Epidermal melanocyte (primary cell): ENCODE measurements at regions not wholly inside any gene's neighbourhood (a gene's known extent, or its start where the extent isn't known, plus 50 kb on each side); places are given as distances from the start of the nearest gene placed in this dataset.

Source experiments
- DNase-seq: peaks from one replicate; pipeline ENCODE4 v3.0.0; 2011; ENCODE audit warnings: low spot score; ENCODE audit not compliant: insufficient read length

- no peak for DNase-seq
Measured at GRCh38 chr11:37671321-37671720, 1073.3 kb upstream of the RAG2 start.

GRCh38 chr11:37666960-37667359 lies 1068.9 kb upstream of the RAG2 start:
- no peak for DNase-seq

GRCh38 chr11:37657645-37658044 lies 1059.6 kb upstream of the RAG2 start:
- no peak for DNase-seq

GRCh38 chr11:37647767-37648166 lies 1049.7 kb upstream of the RAG2 start:
- DNase-seq = no peak

- DNase-seq = no peak
Measured at GRCh38 chr11:37643968-37644367, 1045.9 kb upstream of the RAG2 start.

GRCh38 chr11:37642296-37642695 lies 1044.3 kb upstream of the RAG2 start:
- DNase-seq = no peak

- DNase-seq = no peak
Measured at GRCh38 chr11:37632748-37633147, 1034.7 kb upstream of the RAG2 start.

- no peak for DNase-seq
Measured at GRCh38 chr11:37630866-37631265, 1032.8 kb upstream of the RAG2 start.

GRCh38 chr11:37623778-37624177 lies 1025.7 kb upstream of the RAG2 start:
- no peak for DNase-seq

GRCh38 chr11:37621662-37622061 lies 1023.6 kb upstream of the RAG2 start:
- DNase-seq = no peak

GRCh38 chr11:37616291-37616690 lies 1018.3 kb upstream of the RAG2 start:
- no peak for DNase-seq

- DNase-seq = no peak
Measured at GRCh38 chr11:37613031-37613430, 1015.0 kb upstream of the RAG2 start.

- no peak for DNase-seq
Measured at GRCh38 chr11:37612146-37612545, 1014.1 kb upstream of the RAG2 start.

- DNase-seq = no peak
Measured at GRCh38 chr11:37605229-37605628, 1007.2 kb upstream of the RAG2 start.

GRCh38 chr11:37598381-37598780 lies 1000.3 kb upstream of the RAG2 start:
- DNase-seq = no peak

- no peak for DNase-seq
Measured at GRCh38 chr11:37597776-37598175, 999.7 kb upstream of the RAG2 start.

GRCh38 chr11:37595845-37596244 lies 997.8 kb upstream of the RAG2 start:
- no peak for DNase-seq

GRCh38 chr11:37574361-37574760 lies 976.3 kb upstream of the RAG2 start:
- DNase-seq = no peak

- DNase-seq = no peak
Measured at GRCh38 chr11:37572491-37573171, 974.6 kb upstream of the RAG2 start.

GRCh38 chr11:37571246-37571645 lies 973.2 kb upstream of the RAG2 start:
- no peak for DNase-seq

GRCh38 chr11:37560991-37561390 lies 963.0 kb upstream of the RAG2 start:
- no peak for DNase-seq

- DNase-seq = no peak
Measured at GRCh38 chr11:37560346-37560745, 962.3 kb upstream of the RAG2 start.

- DNase-seq = no peak
Measured at GRCh38 chr11:37558619-37559210, 960.7 kb upstream of the RAG2 start.
